ENCODE measurements at regions not wholly inside any gene's neighbourhood (a gene's known extent, or its start where the extent isn't known, plus 50 kb on each side); places are given as distances from the start of the nearest gene placed in this dataset.
"Not testable (repeated sequence)": the region's sequence is repeated elsewhere in the genome, so short reads cannot be mapped to it uniquely, and the experiment has no call there.

DNA sequence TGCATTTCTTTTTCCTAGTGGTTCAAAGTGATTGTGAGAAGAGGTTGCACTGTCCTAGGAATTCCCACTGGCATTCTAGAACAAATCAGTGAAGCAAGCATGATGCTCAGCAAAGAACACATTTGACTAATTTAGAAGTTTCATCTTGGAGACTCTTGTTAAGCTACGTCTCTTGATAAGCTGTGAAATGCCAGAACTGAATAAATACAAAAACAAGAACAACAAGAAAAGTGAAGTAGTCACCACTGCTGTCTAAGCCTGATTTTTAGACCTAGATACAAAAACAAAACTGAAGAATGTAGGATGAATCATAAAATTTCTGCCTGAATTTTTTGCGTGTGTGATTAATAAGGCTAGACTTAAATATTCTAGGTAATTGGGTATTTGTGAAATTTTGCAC, 1162.4 kb downstream of the TUSC7 start:
- CTCF ChIA-PET (ENCODE audit: low intra/inter-chr PET ratio): no interaction called here
- H2AFZ ChIP-seq (ENCODE audit: low read depth, low read length): no peak overlapping the region
- no peaks in the 10 kb centered on the region for H3K79me2 ChIP-seq (ENCODE audit: control insufficient read depth, insufficient read depth, low read length)
- H3K4me2 ChIP-seq (ENCODE audit: insufficient read depth, low read length): no peak overlapping the region
- no peaks in the 10 kb centered on the region for H3K9me1 ChIP-seq (ENCODE audit: control insufficient read depth, insufficient read depth, low read length)
- DNase-seq (ENCODE audit: extremely low read depth in 1 of 4, low spot score in 3 of 4): no peak
- TF ChIP-seq POLR3A (IDR thresholded peaks at IDR 0.05; ENCODE audit: borderline replicate concordance, extremely low read depth, insufficient read depth, insufficient read length): no peak
- TF ChIP-seq GATAD2A (IDR thresholded peaks at IDR 0.05): no peak
- TF ChIP-seq MYC (IDR thresholded peaks at IDR 0.05; ENCODE audit: low read depth, low read length): no peak
- TF ChIP-seq MYC (CRISPR knock-in tag; IDR thresholded peaks at IDR 0.05; ENCODE audit: borderline replicate concordance, low read depth): no peak
- no peak for TF ChIP-seq ZBTB1 (CRISPR knock-in tag; IDR thresholded peaks at IDR 0.05; ENCODE audit: borderline replicate concordance, low read depth)
- no peak for TF ChIP-seq ZNF224 (CRISPR knock-in tag; IDR thresholded peaks at IDR 0.05)
- no peak for TF ChIP-seq ETV1 (tag; conservative IDR thresholded peaks at IDR 0.05; ENCODE audit: low read depth)
- no peak for TF ChIP-seq HMGN3 (IDR thresholded peaks at IDR 0.05; ENCODE audit: borderline replicate concordance, extremely low read depth, insufficient read length, low read depth, low read length)
- no peak for TF ChIP-seq ZNF408 (CRISPR knock-in tag; IDR thresholded peaks at IDR 0.05; ENCODE audit: low read depth)
- no peak for TF ChIP-seq ZNF639 (CRISPR knock-in tag; conservative IDR thresholded peaks at IDR 0.05 in 1 of 2, IDR thresholded peaks at IDR 0.05 in 1 of 2)
- no peak for TF ChIP-seq NBN (IDR thresholded peaks at IDR 0.05; ENCODE audit: low read depth)
- no peak for TF ChIP-seq ZNF77 (CRISPR knock-in tag; IDR thresholded peaks at IDR 0.05)
- no peak for TF ChIP-seq PTRF (tag; IDR thresholded peaks at IDR 0.05)
- TF ChIP-seq ZNF444 (CRISPR knock-in tag; IDR thresholded peaks at IDR 0.05): no peak
- no peaks in the 10 kb centered on the region for H3K4me1 ChIP-seq (replicated peaks in 1 of 2; ENCODE audit: control insufficient read depth in 2 of 2, insufficient read depth in 2 of 2, low read length in 2 of 2)
- H3K36me3 ChIP-seq (ENCODE audit: control insufficient read depth, insufficient read depth, low read length): no peaks in the 10 kb centered on the region
- no peaks in the 10 kb centered on the region for H3K27me3 ChIP-seq (ENCODE audit: control insufficient read depth in 2 of 2, insufficient read depth in 2 of 2, low read length in 2 of 2)
- no peaks in the 10 kb centered on the region for H4K20me1 ChIP-seq (replicated peaks; ENCODE audit: control insufficient read depth, insufficient read depth, low read length)
- POLR2A ChIA-PET: no interaction called here
- no peak for FAIRE-seq
- 3% methylated on average over 2 of the region's 2 CpGs for WGBS (ENCODE audit: insufficient coverage, low coverage, missing lambda C conversion rate)
- no peak overlapping the region for H3K9ac ChIP-seq (ENCODE audit: insufficient read depth in 1 of 2, low read depth in 2 of 2, low read length in 2 of 2)
- H3K27ac ChIP-seq (ENCODE audit: extremely low read depth, low read depth, low read length): no peak overlapping the region
- H3K9me3 ChIP-seq (replicated peaks; ENCODE audit: control insufficient read depth, insufficient read depth, low read depth, low read length): no peaks in the 10 kb centered on the region
- in situ Hi-C loops (cut with MboI): no loop called here
- no TSS peak for BruUV-seq (replicated peaks)
- no peak overlapping the region for H3K4me3 ChIP-seq
- intact Hi-C loops (cut with micrococcal nuclease): no loop called here
- ATAC-seq: no peak

- BruUV-seq (replicated peaks); DNase-seq (ENCODE audit: extremely low read depth in 1 of 4, low spot score in 3 of 4); H2AFZ ChIP-seq (ENCODE audit: low read depth, low read length); CTCF ChIA-PET (ENCODE audit: low intra/inter-chr PET ratio); H3K9ac ChIP-seq (ENCODE audit: insufficient read depth in 1 of 2, low read depth in 2 of 2, low read length in 2 of 2); H3K4me1 ChIP-seq (replicated peaks in 1 of 2; ENCODE audit: control insufficient read depth in 2 of 2, insufficient read depth in 2 of 2, low read length in 2 of 2); H4K20me1 ChIP-seq (replicated peaks; ENCODE audit: control insufficient read depth, insufficient read depth, low read length); ATAC-seq; POLR2A ChIA-PET; H3K36me3 ChIP-seq (ENCODE audit: control insufficient read depth, insufficient read depth, low read length); H3K9me1 ChIP-seq (ENCODE audit: control insufficient read depth, insufficient read depth, low read length); H3K4me3 ChIP-seq; H3K4me2 ChIP-seq (ENCODE audit: insufficient read depth, low read length); H3K9me3 ChIP-seq (replicated peaks; ENCODE audit: control insufficient read depth, insufficient read depth, low read depth, low read length); FAIRE-seq; H3K79me2 ChIP-seq (ENCODE audit: control insufficient read depth, insufficient read depth, low read length); intact Hi-C loops (cut with micrococcal nuclease); H3K27ac ChIP-seq (ENCODE audit: extremely low read depth, low read depth, low read length); H3K27me3 ChIP-seq (ENCODE audit: control insufficient read depth in 2 of 2, insufficient read depth in 2 of 2, low read length in 2 of 2); in situ Hi-C loops (cut with MboI): not testable (repeated sequence)
- WGBS (ENCODE audit: insufficient coverage, low coverage, missing lambda C conversion rate): 2% methylated on average over 12 of the region's 15 CpGs
Observed at GRCh38 chr3:117872594-117873248, 1161.9 kb downstream of the IGSF11 start.

All from K562 (cell line).